Neural progenitor cell (in vitro differentiated cells): ENCODE measurements at regions not wholly inside any gene's neighbourhood (a gene's known extent, or its start where the extent isn't known, plus 50 kb on each side); places are given as distances from the start of the nearest gene placed in this dataset.

Source experiments
- DNase-seq: peaks from one replicate; pipeline ENCODE4 v3.0.0-alpha.2; 2016; ENCODE audit warnings: low spot score
- H2AFZ ChIP-seq: fragments of 200-600 bp; sonication (generic); replicated peaks from 2 replicates; pipeline ENCODE4 v1.6.1; 2016; ENCODE audit warnings: antibody characterized with exemption
- H3F3A ChIP-seq: fragments of 200-600 bp; sonication (generic); 2 replicates; pipeline ENCODE4 v1.6.1; 2016; ENCODE audit warnings: antibody characterized with exemption, low read depth
- H3K27ac ChIP-seq: fragments of 200-600 bp; sonication (generic); 2 replicates; pipeline ENCODE4 v1.5.1; 2016; ENCODE audit warnings: mild to moderate bottlenecking
- H3K27me3 ChIP-seq: fragments of 200-600 bp; sonication (generic); 2 replicates; pipeline ENCODE4 v1.6.1; 2016; ENCODE audit warnings: mild to moderate bottlenecking, moderate library complexity
- H3K36me3 ChIP-seq: fragments of 200-600 bp; sonication (generic); 2 replicates; pipeline ENCODE4 v1.5.1; 2016
- H3K4me1 ChIP-seq: fragments of 200-600 bp; sonication (generic); 2 replicates; pipeline ENCODE4 v1.6.1; 2016; ENCODE audit warnings: mixed run types
- H3K4me2 ChIP-seq: fragments of 200-600 bp; sonication (generic); 2 replicates; pipeline ENCODE4 v1.6.1; 2016
- H3K4me3 ChIP-seq: fragments of 200-600 bp; sonication (generic); 2 replicates; pipeline ENCODE4 v1.5.1; 2016
- H3K79me2 ChIP-seq: fragments of 200-600 bp; sonication (generic); 2 replicates; pipeline ENCODE4 v1.6.1; 2016; ENCODE audit warnings: low read depth
- H3K9ac ChIP-seq: fragments of 200-600 bp; sonication (generic); 2 replicates; pipeline ENCODE4 v1.6.1; 2016
- H3K9me3 ChIP-seq: fragments of 200-600 bp; sonication (generic); 2 replicates; pipeline ENCODE4 v1.5.1; 2016; ENCODE audit warnings: low read depth
- H4K20me1 ChIP-seq: fragments of 200-600 bp; sonication (generic); 2 replicates; pipeline ENCODE4 v1.6.1; 2016; ENCODE audit warnings: low read depth
- H3K27ac Mint-ChIP-seq: 3 replicates; pipeline ENCODE4 v1.8.0; 2021; ENCODE audit warnings: mixed read lengths
- H3K27me3 Mint-ChIP-seq: 2 replicates; pipeline ENCODE4 v1.8.0; 2022; ENCODE audit warnings: low read depth, mild to moderate bottlenecking, inconsistent platforms, moderate library complexity, mixed read lengths; ENCODE audit not compliant: insufficient read depth
- H3K36me3 Mint-ChIP-seq: 3 replicates; pipeline ENCODE4 v1.8.0; 2021; ENCODE audit warnings: mixed read lengths
- H3K4me1 Mint-ChIP-seq: 3 replicates; pipeline ENCODE4 v1.8.0; 2021; ENCODE audit warnings: mixed read lengths
- H3K4me3 Mint-ChIP-seq: 3 replicates; pipeline ENCODE4 v1.8.0; 2021; ENCODE audit warnings: mild to moderate bottlenecking, moderate library complexity, mixed read lengths
- H3K9me3 Mint-ChIP-seq: 3 replicates; pipeline ENCODE4 v1.8.0; 2020; ENCODE audit warnings: mixed read lengths
- EZH2 ChIP-seq: fragments of 200-600 bp; sonication (generic); IDR thresholded peaks from 2 replicates; pipeline ENCODE4 v1.6.1; 2017; ENCODE audit warnings: antibody characterized with exemption, mild to moderate bottlenecking, moderate library complexity
- EZH2phosphoT487 ChIP-seq: fragments of 200-600 bp; sonication (generic); IDR thresholded peaks from 2 replicates; pipeline ENCODE4 v1.6.1; 2017; ENCODE audit warnings: antibody characterized with exemption
- TF ChIP-seq, protein P1 (sequence below): fragments of 200-600 bp; sonication (generic); IDR thresholded peaks from 2 replicates; pipeline ENCODE4 v1.5.1; 2017; ENCODE audit warnings: antibody characterized with exemption, mild to moderate bottlenecking

- no peak for DNase-seq
- H3K4me1 Mint-ChIP-seq, result peaks cover 22% of the 10 kb centered on the region
- no peaks in the 10 kb centered on the region for H3F3A ChIP-seq
- H3K9ac ChIP-seq, result no peak overlapping the region
- no peaks in the 10 kb centered on the region for H3K36me3 ChIP-seq
- no peak overlapping the region for H3K27ac ChIP-seq
- no peak overlapping the region for H3K27ac Mint-ChIP-seq
- no peaks in the 10 kb centered on the region for H3K27me3 ChIP-seq
- peaks cover 2% of the 10 kb centered on the region for H3K9me3 Mint-ChIP-seq
- no peaks in the 10 kb centered on the region for H3K79me2 ChIP-seq
- H3K27me3 Mint-ChIP-seq, result peaks cover 3% of the 10 kb centered on the region
- no peak overlapping the region for H3K4me3 Mint-ChIP-seq
- peaks cover 5% of the 10 kb centered on the region for H3K4me1 ChIP-seq
- H3K9me3 ChIP-seq, result no peaks in the 10 kb centered on the region
- H3K36me3 Mint-ChIP-seq, result no peaks in the 10 kb centered on the region
- H4K20me1 ChIP-seq, result no peaks in the 10 kb centered on the region
- H3K4me2 ChIP-seq, result no peak overlapping the region
- no peak overlapping the region for H3K4me3 ChIP-seq
- no peak overlapping the region for H2AFZ ChIP-seq
- TF ChIP-seq, protein P1, sequence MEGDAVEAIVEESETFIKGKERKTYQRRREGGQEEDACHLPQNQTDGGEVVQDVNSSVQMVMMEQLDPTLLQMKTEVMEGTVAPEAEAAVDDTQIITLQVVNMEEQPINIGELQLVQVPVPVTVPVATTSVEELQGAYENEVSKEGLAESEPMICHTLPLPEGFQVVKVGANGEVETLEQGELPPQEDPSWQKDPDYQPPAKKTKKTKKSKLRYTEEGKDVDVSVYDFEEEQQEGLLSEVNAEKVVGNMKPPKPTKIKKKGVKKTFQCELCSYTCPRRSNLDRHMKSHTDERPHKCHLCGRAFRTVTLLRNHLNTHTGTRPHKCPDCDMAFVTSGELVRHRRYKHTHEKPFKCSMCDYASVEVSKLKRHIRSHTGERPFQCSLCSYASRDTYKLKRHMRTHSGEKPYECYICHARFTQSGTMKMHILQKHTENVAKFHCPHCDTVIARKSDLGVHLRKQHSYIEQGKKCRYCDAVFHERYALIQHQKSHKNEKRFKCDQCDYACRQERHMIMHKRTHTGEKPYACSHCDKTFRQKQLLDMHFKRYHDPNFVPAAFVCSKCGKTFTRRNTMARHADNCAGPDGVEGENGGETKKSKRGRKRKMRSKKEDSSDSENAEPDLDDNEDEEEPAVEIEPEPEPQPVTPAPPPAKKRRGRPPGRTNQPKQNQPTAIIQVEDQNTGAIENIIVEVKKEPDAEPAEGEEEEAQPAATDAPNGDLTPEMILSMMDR, result no peak
- no peak for TF ChIP-seq EZH2
- no peak for TF ChIP-seq EZH2phosphoT487
These were observed 106.8 kb downstream of the HNRNPLL start for GRCh38 chr2:38495880-38496279.

- H3K36me3 Mint-ChIP-seq, result no peaks in the 10 kb centered on the region
- Histone ChIP-seq H3K9ac (no peak overlapping the region), H3K27me3 (no peaks in the 10 kb centered on the region)
These were observed 108.3 kb downstream of the HNRNPLL start for GRCh38 chr2:38494394-38494793.

GRCh38 chr2:38492042-38492615 lies 110.6 kb downstream of the HNRNPLL start:
- H3K4me2 ChIP-seq, result no peak overlapping the region
- Mint-ChIP-seq H3K27me3 (no peaks in the 10 kb centered on the region), H3K4me1 (peaks cover 1% of the 10 kb centered on the region), H3K27ac (no peak overlapping the region), H3K36me3 (no peaks in the 10 kb centered on the region), H3K9me3 (no peaks in the 10 kb centered on the region), H3K4me3 (no peak overlapping the region)
- H3K27me3 ChIP-seq, result no peaks in the 10 kb centered on the region
- no peaks in the 10 kb centered on the region for H4K20me1 ChIP-seq
- H2AFZ ChIP-seq, result no peak overlapping the region
- no peaks in the 10 kb centered on the region for H3K4me1 ChIP-seq
- no peak overlapping the region for H3K27ac ChIP-seq
- no peaks in the 10 kb centered on the region for H3K9me3 ChIP-seq
- no peaks in the 10 kb centered on the region for H3K79me2 ChIP-seq
- H3K36me3 ChIP-seq, result no peaks in the 10 kb centered on the region
- TF ChIP-seq EZH2phosphoT487, result no peak
- TF ChIP-seq, protein P1, result no peak
- no peak for TF ChIP-seq EZH2
- no peak for DNase-seq
- no peak overlapping the region for H3K9ac ChIP-seq
- H3F3A ChIP-seq, result no peaks in the 10 kb centered on the region
- H3K4me3 ChIP-seq, result no peak overlapping the region

More at GRCh38 chr2:38494394-38494793, 108.3 kb downstream of the HNRNPLL start:
- Mint-ChIP-seq H3K9me3 (no peaks in the 10 kb centered on the region), H3K27ac (no peak overlapping the region), H3K4me1 (peaks cover 14% of the 10 kb centered on the region), H3K4me3 (no peak overlapping the region), H3K27me3 (no peaks in the 10 kb centered on the region)
- no peaks in the 10 kb centered on the region for H4K20me1 ChIP-seq
- TF ChIP-seq, protein P1, result no peak
- TF ChIP-seq EZH2phosphoT487, result no peak
- no peak for TF ChIP-seq EZH2
- no peak overlapping the region for H3K4me2 ChIP-seq
- no peak overlapping the region for H3K27ac ChIP-seq
- H2AFZ ChIP-seq, result no peak overlapping the region
- no peaks in the 10 kb centered on the region for H3F3A ChIP-seq
- H3K36me3 ChIP-seq, result no peaks in the 10 kb centered on the region
- no peaks in the 10 kb centered on the region for H3K79me2 ChIP-seq
- DNase-seq, result no peak
- H3K9me3 ChIP-seq, result no peaks in the 10 kb centered on the region
- H3K4me1 ChIP-seq, result no peaks in the 10 kb centered on the region
- no peak overlapping the region for H3K4me3 ChIP-seq
